OCI-LY7 (cell line): ENCODE measurements at regions not wholly inside any gene's neighbourhood (a gene's known extent, or its start where the extent isn't known, plus 50 kb on each side); places are given as distances from the start of the nearest gene placed in this dataset.

Experiments used
- BruUV-seq: library from RNA; stranded (reverse); fragments of 400-500 nt; replicated peaks from 2 replicates; lab custom pipeline; 2021; lab: Mats Ljungman, UMichigan
- CTCF ChIA-PET: fragments of 300-600 bp; sonication (Branson Sonifier 250); formaldehyde crosslinking; loops from one replicate; lab custom pipeline; 2022; ENCODE audit warnings: antibody characterized with exemption; ENCODE audit not compliant: unreplicated experiment; lab: Charles Lee
- POLR2A ChIA-PET: fragments of 300-600 bp; sonication (Branson Sonifier 250); formaldehyde crosslinking; loops from one replicate; lab custom pipeline; 2022; ENCODE audit warnings: antibody characterized with exemption; lab: Charles Lee
- DNase-seq: peaks from one replicate; pipeline ENCODE4 v3.0.0-alpha.2; 2015; ENCODE audit warnings: low spot score
- H2AFZ ChIP-seq: fragments of 200-600 bp; sonication (generic), shearing (Covaris generic); 2 replicates; pipeline ENCODE4 v1.6.1; 2014; ENCODE audit warnings: mild to moderate bottlenecking, antibody characterized with exemption, low read length, moderate library complexity
- H3K27ac ChIP-seq: fragments of 200-600 bp; sonication (generic); 2 replicates; pipeline ENCODE4 v1.5.1; 2014; ENCODE audit warnings: mixed run types, low read depth, mild to moderate bottlenecking, moderate library complexity, low read length, inconsistent platforms; ENCODE audit not compliant: poor library complexity, severe bottlenecking
- H3K36me3 ChIP-seq: fragments of 200-600 bp; sonication (generic); 2 replicates; pipeline ENCODE4 v1.6.1; 2014; ENCODE audit warnings: mild to moderate bottlenecking, antibody characterized with exemption, low read length, moderate library complexity, mixed read lengths; ENCODE audit not compliant: insufficient read depth
- H3K4me1 ChIP-seq: fragments of 200-600 bp; sonication (generic); 2 replicates; pipeline ENCODE4 v1.5.1; 2014; ENCODE audit warnings: mild to moderate bottlenecking, low read length; ENCODE audit not compliant: insufficient read depth, poor library complexity, severe bottlenecking
- H3K4me2 ChIP-seq: fragments of 200-600 bp; sonication (generic); 2 replicates; pipeline ENCODE4 v1.6.1; 2014; ENCODE audit warnings: mild to moderate bottlenecking, low read length
- H3K4me3 ChIP-seq: fragments of 200-600 bp; sonication (generic); 2 replicates; pipeline ENCODE4 v1.5.1; 2014; ENCODE audit warnings: mild to moderate bottlenecking, low read depth, low read length; ENCODE audit not compliant: poor library complexity, severe bottlenecking
- H3K79me2 ChIP-seq: fragments of 200-600 bp; sonication (generic); 2 replicates; pipeline ENCODE4 v1.6.1; 2016; ENCODE audit warnings: low read depth, mild to moderate bottlenecking, low read length, moderate library complexity, mixed read lengths; ENCODE audit not compliant: insufficient read depth
- H3K9me2 ChIP-seq: fragments of 200-600 bp; sonication (generic); 2 replicates; pipeline ENCODE4 v1.6.1; 2016; ENCODE audit warnings: mild to moderate bottlenecking, low read length, mixed read lengths; ENCODE audit not compliant: insufficient read depth
- H3K9me3 ChIP-seq: fragments of 200-600 bp; sonication (generic); 2 replicates; pipeline ENCODE4 v1.6.1; 2014; ENCODE audit warnings: mild to moderate bottlenecking, mixed run types, low read length, mixed read lengths
- H4K20me1 ChIP-seq: fragments of 200-600 bp; sonication (generic); 2 replicates; pipeline ENCODE4 v1.6.1; 2014; ENCODE audit warnings: mild to moderate bottlenecking, antibody characterized with exemption, low read length, moderate library complexity, mixed read lengths; ENCODE audit not compliant: insufficient read depth
- CTCF ChIP-seq: fragments of 200-600 bp; sonication (generic); conservative IDR thresholded peaks from 2 replicates; pipeline ENCODE4 v1.5.1; 2014; ENCODE audit warnings: mild to moderate bottlenecking, antibody characterized with exemption, low read length, moderate library complexity, mixed read lengths
- EZH2phosphoT487 ChIP-seq: fragments of 200-600 bp; sonication (generic); IDR thresholded peaks from 2 replicates; pipeline ENCODE4 v1.6.1; 2018; ENCODE audit warnings: low read depth, borderline replicate concordance, mild to moderate bottlenecking, mixed run types, antibody characterized with exemption, low read length, moderate library complexity, mixed read lengths
- intact Hi-C: fragments of 100-400 bp; cut with micrococcal nuclease; formaldehyde crosslinking; loops from one replicate; pipeline ENCODE4 v1.10.0; 2022; ENCODE audit not compliant: unreplicated experiment

- no peaks in the 10 kb centered on the region for H3K79me2 ChIP-seq
- no peak for TF ChIP-seq EZH2phosphoT487
- no peak for TF ChIP-seq CTCF
- intact Hi-C loops, result loop anchor here (10.0 kb wide), 2 partner anchors 541 to 781 kb away; no protein-coding TSS in a partner anchor
- no peaks in the 10 kb centered on the region for H3K9me2 ChIP-seq
- DNase-seq, result no peak
- no TSS peak for BruUV-seq
- CTCF ChIA-PET, result no interaction called here
- peaks cover 64% of the 10 kb centered on the region for H3K4me1 ChIP-seq
- no peak overlapping the region for H3K4me3 ChIP-seq
- no peak overlapping the region for H2AFZ ChIP-seq
- no peak overlapping the region for H3K4me2 ChIP-seq
- no peak overlapping the region for H3K27ac ChIP-seq
- H3K9me3 ChIP-seq, result no peaks in the 10 kb centered on the region
- H4K20me1 ChIP-seq, result no peaks in the 10 kb centered on the region
- no peaks in the 10 kb centered on the region for H3K36me3 ChIP-seq
- POLR2A ChIA-PET, result interaction anchor here (2.1 kb wide), 1 partner anchor 93 kb away, joined by 12 read pairs; the partner anchor contains the start of gene TNRC6C
Measured at GRCh38 chr17:77865716-77866115, 92.8 kb upstream of the TNRC6C start.

- peak overlapping the region; percentile 78 for H3K4me2 ChIP-seq
- TF ChIP-seq CTCF (no peak), EZH2phosphoT487 (no peak)
- peak overlapping the region; percentile 33 for H3K27ac ChIP-seq
- H3K4me3 ChIP-seq, result peak overlapping the region; percentile 19
- CTCF ChIA-PET, result no interaction called here
- peak; percentile 60 for DNase-seq
- peak overlapping the region; percentile 16; the same call in 1 of the 2 replicates for H2AFZ ChIP-seq
- no peaks in the 10 kb centered on the region for H3K9me3 ChIP-seq
- no peaks in the 10 kb centered on the region for H3K9me2 ChIP-seq
- H3K36me3 ChIP-seq, result no peaks in the 10 kb centered on the region
- H3K79me2 ChIP-seq, result no peaks in the 10 kb centered on the region
- BruUV-seq, result no TSS peak
- intact Hi-C loops, result loop anchor here (10.0 kb wide), 2 partner anchors 543 to 783 kb away; no protein-coding TSS in a partner anchor
- POLR2A ChIA-PET, result interaction anchor here (1.1 to 4.4 kb wide), 4 partner anchors 10 to 91 kb away, joined by 3 to 38 read pairs (median 12); partner anchors contain the start of gene TNRC6C
- H3K4me1 ChIP-seq, result peaks cover 75% of the 10 kb centered on the region
- H4K20me1 ChIP-seq, result no peaks in the 10 kb centered on the region
Measured at GRCh38 chr17:77867308-77867781, 91.2 kb upstream of the TNRC6C start.
